ENCODE measurements at regions not wholly inside any gene's neighbourhood (a gene's known extent, or its start where the extent isn't known, plus 50 kb on each side); places are given as distances from the start of the nearest gene placed in this dataset.

- TF ChIP-seq MAZ (IDR thresholded peaks at IDR 0.05; ENCODE audit: borderline replicate concordance, low read depth, low read length) (no peak), CTCF (IDR thresholded peaks at IDR 0.05) (no peak), POLR2A (IDR thresholded peaks at IDR 0.05; ENCODE audit: low read length) (no peak), KDM5A (IDR thresholded peaks at IDR 0.05) (no peak), USF2 (IDR thresholded peaks at IDR 0.05) (no peak)
Measured at GRCh38 chrX:12032082-12032481, 106.2 kb upstream of the FRMPD4 start.

All from A549 (cell line).